Neutrophil (primary cell): ENCODE measurements at regions not wholly inside any gene's neighbourhood (a gene's known extent, or its start where the extent isn't known, plus 50 kb on each side); places are given as distances from the start of the nearest gene placed in this dataset.

Experiments used
- H3K27ac ChIP-seq: fragments of 200-600 bp; sonication (generic); 2 replicates; pipeline ENCODE4 v1.5.1; 2016; ENCODE audit warnings: mild to moderate bottlenecking, moderate library complexity
- H3K27me3 ChIP-seq: fragments of 200-600 bp; sonication (generic); 2 replicates; pipeline ENCODE4 v1.6.0; 2016; ENCODE audit warnings: mild to moderate bottlenecking
- H3K36me3 ChIP-seq: fragments of 200-600 bp; sonication (generic); 2 replicates; pipeline ENCODE4 v1.5.1; 2017
- H3K4me1 ChIP-seq, 2 experiments: fragments of 200-600 bp in 1 of 2; sonication (generic) in 1 of 2; 1 replicate in 1 of 2; 2 replicates in 1 of 2; pipeline versions ENCODE4 v1.5.1 to v1.6.1; 2013 to 2016; ENCODE audit warnings: low read depth in 1 of 2, low read length in 1 of 2, mild to moderate bottlenecking in 1 of 2, moderate library complexity in 1 of 2; ENCODE audit not compliant: control insufficient read depth in 1 of 2, insufficient read depth in 1 of 2
- H3K4me3 ChIP-seq, 2 experiments: fragments of 200-600 bp in 1 of 2; sonication (generic) in 1 of 2; 1 replicate in 1 of 2; 2 replicates in 1 of 2; pipeline ENCODE4 v1.5.1; 2013 to 2016; ENCODE audit warnings: low read depth in 1 of 2, low read length in 1 of 2, mild to moderate bottlenecking in 1 of 2, moderate library complexity in 1 of 2
- H3K9me3 ChIP-seq: fragments of 200-600 bp; sonication (generic); 2 replicates; pipeline ENCODE4 v1.5.1; 2016
- TF ChIP-seq, protein P1 (sequence below): fragments of 200-600 bp; sonication (generic); IDR thresholded peaks from 2 replicates; pipeline ENCODE4 v1.5.1; 2016; ENCODE audit warnings: antibody characterized with exemption

DNA sequence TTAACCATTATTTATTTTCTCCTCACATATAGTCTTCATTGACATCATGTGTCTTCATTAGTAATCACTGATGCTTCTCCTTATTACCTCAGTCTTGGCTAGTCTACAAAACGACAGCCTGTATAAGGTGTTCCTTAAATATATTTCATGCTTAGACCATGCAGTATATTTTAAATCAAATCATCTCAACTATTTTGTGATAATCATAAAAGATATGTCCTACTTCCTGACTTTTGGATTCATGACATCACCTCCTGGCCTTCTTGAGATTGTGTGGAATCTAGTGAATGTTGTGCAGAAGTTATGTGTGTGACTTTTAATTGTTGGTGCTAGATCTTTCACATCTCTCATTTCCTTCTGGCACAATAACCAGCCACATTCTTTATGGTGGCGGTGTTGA lies 1339.3 kb upstream of the C9orf72 start:
- Histone ChIP-seq H3K4me3 (no peak overlapping the region), H3K36me3 (no peaks in the 10 kb centered on the region), H3K9me3 (no peaks in the 10 kb centered on the region), H3K27me3 (no peaks in the 10 kb centered on the region), H3K4me1 (no peaks in the 10 kb centered on the region), H3K27ac (no peak overlapping the region)
- TF ChIP-seq, protein P1, sequence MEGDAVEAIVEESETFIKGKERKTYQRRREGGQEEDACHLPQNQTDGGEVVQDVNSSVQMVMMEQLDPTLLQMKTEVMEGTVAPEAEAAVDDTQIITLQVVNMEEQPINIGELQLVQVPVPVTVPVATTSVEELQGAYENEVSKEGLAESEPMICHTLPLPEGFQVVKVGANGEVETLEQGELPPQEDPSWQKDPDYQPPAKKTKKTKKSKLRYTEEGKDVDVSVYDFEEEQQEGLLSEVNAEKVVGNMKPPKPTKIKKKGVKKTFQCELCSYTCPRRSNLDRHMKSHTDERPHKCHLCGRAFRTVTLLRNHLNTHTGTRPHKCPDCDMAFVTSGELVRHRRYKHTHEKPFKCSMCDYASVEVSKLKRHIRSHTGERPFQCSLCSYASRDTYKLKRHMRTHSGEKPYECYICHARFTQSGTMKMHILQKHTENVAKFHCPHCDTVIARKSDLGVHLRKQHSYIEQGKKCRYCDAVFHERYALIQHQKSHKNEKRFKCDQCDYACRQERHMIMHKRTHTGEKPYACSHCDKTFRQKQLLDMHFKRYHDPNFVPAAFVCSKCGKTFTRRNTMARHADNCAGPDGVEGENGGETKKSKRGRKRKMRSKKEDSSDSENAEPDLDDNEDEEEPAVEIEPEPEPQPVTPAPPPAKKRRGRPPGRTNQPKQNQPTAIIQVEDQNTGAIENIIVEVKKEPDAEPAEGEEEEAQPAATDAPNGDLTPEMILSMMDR: no peak

DNA sequence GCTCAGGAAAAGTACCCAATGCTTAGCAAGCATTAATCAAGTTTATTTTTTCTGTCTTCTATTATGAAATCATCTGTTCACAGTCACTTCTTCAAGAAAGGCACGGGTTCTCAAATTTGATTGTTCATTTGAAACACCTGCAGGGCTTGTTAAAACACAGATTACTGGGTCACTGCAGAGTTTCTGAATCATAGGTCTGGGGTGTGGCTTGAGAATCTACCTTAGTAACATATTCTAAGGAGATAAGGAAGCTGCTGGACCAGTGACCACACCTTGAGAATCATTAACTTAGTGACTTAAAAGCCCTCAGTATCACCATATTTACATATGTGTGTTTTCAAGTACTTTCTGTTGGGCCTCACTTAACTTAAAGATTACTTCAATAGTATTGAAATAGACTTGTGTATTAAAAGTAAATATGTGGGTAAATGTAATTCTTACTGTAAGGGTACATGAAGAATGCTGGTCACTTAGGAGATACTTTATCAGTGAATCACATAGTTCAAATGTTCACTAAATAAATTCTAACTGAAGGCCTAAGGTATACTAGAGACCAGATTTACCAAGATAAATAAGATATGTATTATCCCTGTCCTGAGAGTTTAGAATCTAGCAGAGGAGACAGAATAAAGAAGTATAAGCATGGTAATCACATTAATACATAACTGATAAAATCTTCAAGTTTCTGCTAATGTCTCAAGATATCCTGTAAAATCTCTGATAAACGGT lies 1342.1 kb upstream of the C9orf72 start:
- Histone ChIP-seq H3K9me3 (no peaks in the 10 kb centered on the region), H3K4me1 (no peaks in the 10 kb centered on the region), H3K36me3 (no peaks in the 10 kb centered on the region), H3K27me3 (no peaks in the 10 kb centered on the region), H3K27ac (no peak overlapping the region), H3K4me3 (no peak overlapping the region)
- TF ChIP-seq, protein P1: no peak

DNA sequence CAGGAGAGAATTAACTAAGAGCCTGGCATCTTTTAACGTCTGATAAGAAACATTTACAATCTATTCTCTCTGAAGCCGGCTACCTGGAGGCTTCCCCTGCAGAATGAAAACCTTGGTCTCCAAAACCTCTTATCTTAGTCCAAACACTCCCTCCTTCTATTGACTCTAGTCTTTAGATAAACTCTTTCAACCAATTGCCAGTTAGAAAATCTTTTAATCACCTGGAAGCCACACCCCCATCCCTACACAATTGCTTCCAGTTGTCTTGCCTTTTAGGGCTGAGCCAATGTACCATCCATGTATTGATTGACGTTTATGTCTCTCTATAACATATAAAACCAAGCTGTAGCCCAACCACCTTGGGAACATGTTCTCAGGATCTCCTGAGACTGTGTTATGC lies 1343.1 kb upstream of the C9orf72 start:
- Histone ChIP-seq H3K9me3 (no peaks in the 10 kb centered on the region), H3K36me3 (no peaks in the 10 kb centered on the region), H3K4me1 (no peaks in the 10 kb centered on the region), H3K27me3 (no peaks in the 10 kb centered on the region), H3K27ac (no peak overlapping the region), H3K4me3 (no peak overlapping the region)
- TF ChIP-seq, protein P1: no peak

DNA sequence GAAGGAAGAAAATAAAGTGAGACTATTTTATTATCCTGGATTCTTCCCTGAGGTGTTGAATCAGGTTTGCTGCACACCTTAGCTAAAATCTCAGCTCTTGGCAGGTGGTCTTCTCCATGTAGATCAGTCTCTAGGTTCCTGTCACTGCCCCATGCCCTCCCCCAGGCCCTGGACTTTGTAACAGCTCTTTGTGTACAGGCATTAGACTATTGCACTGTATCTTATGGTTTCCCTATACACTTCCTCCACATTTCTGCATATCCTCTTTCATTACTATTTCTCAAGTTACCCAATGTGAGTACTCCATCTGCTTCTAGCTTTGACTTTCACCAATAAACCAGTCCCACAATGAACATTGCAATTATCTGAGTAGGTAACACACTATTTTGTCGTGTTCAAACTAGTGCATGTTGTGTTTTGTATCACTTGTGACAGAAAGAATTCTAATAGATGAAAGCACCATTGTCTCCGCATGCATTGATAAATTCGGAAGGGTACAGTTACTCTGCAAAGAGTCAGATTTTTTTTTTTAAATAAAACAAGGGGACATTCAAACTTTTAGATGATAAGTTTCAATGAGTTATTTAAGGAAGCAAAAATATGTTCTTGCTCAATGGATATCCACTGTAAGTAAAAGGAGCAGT lies 1348.7 kb upstream of the C9orf72 start:
- Histone ChIP-seq H3K4me1 (no peaks in the 10 kb centered on the region), H3K27me3 (no peaks in the 10 kb centered on the region), H3K36me3 (no peaks in the 10 kb centered on the region), H3K27ac (no peak overlapping the region), H3K4me3 (peak overlapping the region in 1 of 2 experiments; percentile 16), H3K9me3 (no peaks in the 10 kb centered on the region)
- TF ChIP-seq, protein P1: no peak

DNA sequence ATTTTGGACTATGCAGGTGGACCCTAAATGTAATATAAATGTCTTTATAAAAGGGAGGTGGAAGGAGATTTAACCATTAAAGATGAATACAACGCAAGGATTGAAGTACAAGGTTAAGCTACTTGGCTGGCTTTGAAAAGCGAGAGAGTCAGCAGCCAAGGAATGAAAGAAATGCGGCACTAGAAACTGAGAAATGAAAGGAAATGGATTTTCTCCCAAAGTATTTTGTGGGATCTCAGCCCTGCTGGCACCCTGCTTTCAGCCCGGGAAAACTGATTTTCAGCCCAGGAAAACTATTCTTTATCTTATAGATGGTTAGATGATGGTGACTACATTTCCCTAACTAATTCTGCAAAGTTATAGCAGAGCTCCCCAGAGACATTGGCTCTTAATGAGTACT lies 1349.6 kb upstream of the C9orf72 start:
- no peaks in the 10 kb centered on the region for H3K4me1 ChIP-seq
- no peaks in the 10 kb centered on the region for H3K27me3 ChIP-seq
- no peak overlapping the region for H3K27ac ChIP-seq
- H3K9me3 ChIP-seq: no peaks in the 10 kb centered on the region
- H3K4me3 ChIP-seq: no peak overlapping the region
- no peaks in the 10 kb centered on the region for H3K36me3 ChIP-seq
- TF ChIP-seq, protein P1: no peak
